ENCODE measurements at regions not wholly inside any gene's neighbourhood (a gene's known extent, or its start where the extent isn't known, plus 50 kb on each side); places are given as distances from the start of the nearest gene placed in this dataset.

GRCh38 chr11:62033191-62034035 lies 66.0 kb upstream of the FTH1 start:
- ATAC-seq (no peak), DNase-seq (peak in 1 of 4 donors; percentile 43)
- Histone ChIP-seq H3K4me3 (no peak overlapping the region), H3K27me3 (no peaks in the 10 kb centered on the region), H3K9me3 (no peaks in the 10 kb centered on the region), H3K36me3 (replicated peaks in 1 of 2; ENCODE audit: insufficient read depth in 1 of 2, low read depth in 2 of 2) (no peaks in the 10 kb centered on the region), H3K4me1 (no peaks in the 10 kb centered on the region), H3K27ac (no peak overlapping the region)
- WGBS, 2 donors: 74 to 75% methylated on average over 12 of the region's 12 CpGs
- intact Hi-C loops (cut with DNase I): no loop called here
- TF ChIP-seq POLR2A (IDR thresholded peaks at IDR 0.05) (no peak), CTCF (IDR thresholded peaks at IDR 0.05) (no peak)

- H3K9me3 ChIP-seq: no peaks in the 10 kb centered on the region
- no peak overlapping the region for H3K27ac ChIP-seq
- no peak overlapping the region for H3K4me3 ChIP-seq
- no peak for DNase-seq
- intact Hi-C loops (cut with DNase I): no loop called here
- H3K27me3 ChIP-seq: no peaks in the 10 kb centered on the region
- no peak for ATAC-seq
- no peak for TF ChIP-seq POLR2A (IDR thresholded peaks at IDR 0.05)
- no peak for TF ChIP-seq CTCF (IDR thresholded peaks at IDR 0.05)
- H3K4me1 ChIP-seq: peaks cover 7% of the 10 kb centered on the region
- 85 to 88% methylated on average over 8 of the region's 8 CpGs for WGBS, 2 donors
- H3K36me3 ChIP-seq (replicated peaks in 1 of 2; ENCODE audit: insufficient read depth in 1 of 2, low read depth in 2 of 2): no peaks in the 10 kb centered on the region
Observed at GRCh38 chr11:62030071-62030684, 62.7 kb upstream of the FTH1 start.

GRCh38 chr11:62026739-62027370 lies 59.4 kb upstream of the FTH1 start:
- no peak for ATAC-seq
- WGBS, 2 donors: 95 to 98% methylated on average over 6 of the region's 6 CpGs
- H3K36me3 ChIP-seq (replicated peaks in 1 of 2; ENCODE audit: insufficient read depth in 1 of 2, low read depth in 2 of 2): no peaks in the 10 kb centered on the region
- DNase-seq: no peak
- H3K9me3 ChIP-seq: no peaks in the 10 kb centered on the region
- H3K4me3 ChIP-seq: no peak overlapping the region
- no peak overlapping the region for H3K27ac ChIP-seq
- H3K4me1 ChIP-seq: peaks cover 11% of the 10 kb centered on the region
- intact Hi-C loops (cut with DNase I): no loop called here
- H3K27me3 ChIP-seq: no peaks in the 10 kb centered on the region
- TF ChIP-seq POLR2A (IDR thresholded peaks at IDR 0.05): no peak

GRCh38 chr11:62025487-62026105 lies 58.2 kb upstream of the FTH1 start:
- Histone ChIP-seq H3K9me3 (peaks cover 0 to 8% (median 0%) of the 10 kb centered on the region in 3 donors), H3K27ac (peak overlapping the region; percentile 39 to 76 (median 61)), H3K4me1 (peaks cover 11% of the 10 kb centered on the region), H3K4me3 (no peak overlapping the region), H3K36me3 (replicated peaks in 1 of 2; ENCODE audit: insufficient read depth in 1 of 2, low read depth in 2 of 2) (no peaks in the 10 kb centered on the region), H3K27me3 (no peaks in the 10 kb centered on the region)
- peak in 2 of 3 donors; percentile 30 to 38 for TF ChIP-seq POLR2A (IDR thresholded peaks at IDR 0.05)
- no peak for TF ChIP-seq CTCF (IDR thresholded peaks at IDR 0.05)
- WGBS, 2 donors: 26 to 40% methylated on average over 11 to 13 of the region's 13 CpGs
- DNase-seq (peak; percentile 44 to 84 (median 59)), ATAC-seq (peak; percentile 85)
- intact Hi-C loops (cut with DNase I): no loop called here

All from body of pancreas (tissue), 4 donors.